ENCODE measurements at regions not wholly inside any gene's neighbourhood (a gene's known extent, or its start where the extent isn't known, plus 50 kb on each side); places are given as distances from the start of the nearest gene placed in this dataset.

DNA sequence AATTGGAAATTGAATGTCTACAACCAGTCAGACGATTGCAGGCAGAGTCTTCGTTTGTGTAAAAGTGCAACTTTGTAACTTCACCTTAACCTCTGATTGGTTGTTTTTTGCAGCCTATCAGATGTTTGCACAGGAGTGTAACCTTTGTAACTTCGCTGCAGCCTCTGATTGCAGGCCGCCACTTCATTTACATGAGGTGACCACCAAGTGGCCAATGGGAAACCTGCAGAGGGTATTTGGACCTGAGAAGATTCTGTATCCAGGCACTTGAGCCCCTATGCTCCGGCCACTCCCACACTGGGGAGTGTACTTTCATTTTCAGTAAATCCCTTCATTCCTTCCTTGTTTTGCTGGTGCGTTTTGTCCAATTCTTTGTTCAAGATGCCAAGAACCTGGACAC lies 68.1 kb upstream of the PFN2 start:
- Mint-ChIP-seq H3K9me3 (peaks cover 4% of the 10 kb centered on the region), H3K27me3 (ENCODE audit: insufficient read depth) (peaks cover 6% of the 10 kb centered on the region), H3K4me3 (no peak overlapping the region), H3K4me1 (ENCODE audit: low read depth) (no peaks in the 10 kb centered on the region), H3K36me3 (ENCODE audit: low read depth) (no peaks in the 10 kb centered on the region), H3K27ac (no peak overlapping the region)
- no peak for DNase-seq (ENCODE audit: low spot score)
- intact Hi-C loops (cut with micrococcal nuclease), result no loop called here

DNA sequence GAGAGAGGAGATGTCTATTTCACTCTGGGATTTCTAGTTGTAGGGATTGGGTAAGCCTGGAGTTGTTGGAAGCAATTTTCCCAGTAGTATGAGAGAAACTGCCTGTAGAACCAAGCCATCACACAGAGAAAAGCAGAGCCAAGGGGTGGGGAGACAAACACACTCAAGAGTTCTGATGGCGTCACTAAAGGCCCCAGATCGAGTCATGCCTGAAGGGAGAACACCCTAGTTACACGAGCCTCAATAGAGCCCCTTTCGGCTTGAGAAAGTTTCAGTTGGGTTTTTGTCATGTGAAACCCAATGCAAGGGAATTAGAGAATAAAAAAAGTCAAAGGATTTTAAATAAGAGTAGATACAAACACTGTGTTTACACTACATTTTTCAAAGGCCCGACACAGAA lies 66.1 kb upstream of the PFN2 start:
- no peak overlapping the region for H3K27ac Mint-ChIP-seq
- H3K4me3 Mint-ChIP-seq, result no peak overlapping the region
- no peaks in the 10 kb centered on the region for H3K9me3 Mint-ChIP-seq
- H3K4me1 Mint-ChIP-seq (ENCODE audit: low read depth), result no peaks in the 10 kb centered on the region
- no peak for DNase-seq (ENCODE audit: low spot score)
- peaks cover 6% of the 10 kb centered on the region for H3K27me3 Mint-ChIP-seq (ENCODE audit: insufficient read depth)
- H3K36me3 Mint-ChIP-seq (ENCODE audit: low read depth), result no peaks in the 10 kb centered on the region
- intact Hi-C loops (cut with micrococcal nuclease), result no loop called here

DNA sequence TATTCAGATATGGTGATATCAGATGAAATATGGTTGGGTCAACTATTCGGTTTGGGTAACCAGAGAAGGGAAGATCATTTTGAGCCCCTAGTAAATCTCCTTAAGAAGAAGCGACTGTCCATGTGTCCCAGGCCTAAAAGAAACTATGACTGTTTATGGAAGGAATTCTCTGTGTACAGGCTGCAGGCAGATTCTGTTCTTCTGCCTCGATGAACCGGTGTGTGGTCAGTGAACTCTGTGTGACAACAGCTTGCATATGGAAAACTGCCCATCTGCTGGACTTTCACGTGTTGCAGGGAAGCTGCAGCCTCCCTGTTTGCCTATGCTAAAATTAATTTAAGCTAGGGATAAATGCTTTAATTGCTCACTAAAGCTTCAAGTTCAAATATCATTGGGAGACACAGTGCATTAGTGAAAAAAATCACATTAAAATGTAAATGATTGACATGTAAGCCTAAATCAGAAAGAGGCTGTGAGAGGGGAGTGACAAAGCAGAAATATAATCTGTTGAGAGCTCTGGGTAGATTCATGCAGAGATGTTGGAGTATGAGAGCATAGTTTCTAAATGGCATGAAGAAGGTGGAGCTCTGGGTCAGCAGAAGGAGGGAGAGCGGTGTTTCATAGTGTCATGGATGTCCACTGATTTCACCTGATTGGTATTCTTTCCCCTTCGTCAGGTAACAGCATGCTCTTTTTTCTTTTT lies 65.4 kb upstream of the PFN2 start:
- H3K4me3 Mint-ChIP-seq, result no peak overlapping the region
- peaks cover 5% of the 10 kb centered on the region for H3K27me3 Mint-ChIP-seq (ENCODE audit: insufficient read depth)
- no peaks in the 10 kb centered on the region for H3K4me1 Mint-ChIP-seq (ENCODE audit: low read depth)
- H3K27ac Mint-ChIP-seq, result no peak overlapping the region
- intact Hi-C loops (cut with micrococcal nuclease), result no loop called here
- no peaks in the 10 kb centered on the region for H3K36me3 Mint-ChIP-seq (ENCODE audit: low read depth)
- no peaks in the 10 kb centered on the region for H3K9me3 Mint-ChIP-seq
- no peak for DNase-seq (ENCODE audit: low spot score)

DNA sequence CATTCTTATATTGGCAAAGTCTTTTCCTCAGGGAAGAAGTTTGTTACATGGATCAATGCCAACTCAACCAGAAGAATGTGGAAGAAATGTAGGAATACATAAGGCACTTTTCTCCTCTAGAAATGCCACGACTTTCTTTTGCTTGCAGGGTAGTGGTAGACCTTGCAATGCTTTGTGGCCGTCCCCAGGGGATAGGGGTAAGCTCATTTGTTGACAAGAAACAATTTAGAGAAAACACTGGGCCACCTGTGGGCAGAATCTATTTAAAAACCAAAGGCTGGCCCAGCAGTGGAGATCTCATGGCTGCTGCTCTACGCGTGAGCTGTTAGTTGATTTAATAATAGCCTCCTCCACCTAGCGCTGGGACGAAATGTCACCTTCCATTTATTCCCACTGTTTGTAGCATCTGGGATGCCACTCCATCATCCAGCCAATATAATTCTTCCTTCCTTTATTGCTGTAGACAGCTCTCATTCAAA lies 64.6 kb upstream of the PFN2 start:
- H3K4me3 Mint-ChIP-seq, result no peak overlapping the region
- DNase-seq (ENCODE audit: low spot score), result no peak
- no peaks in the 10 kb centered on the region for H3K4me1 Mint-ChIP-seq (ENCODE audit: low read depth)
- no peaks in the 10 kb centered on the region for H3K36me3 Mint-ChIP-seq (ENCODE audit: low read depth)
- H3K27ac Mint-ChIP-seq, result no peak overlapping the region
- intact Hi-C loops (cut with micrococcal nuclease), result no loop called here
- H3K9me3 Mint-ChIP-seq, result no peaks in the 10 kb centered on the region
- peaks cover 5% of the 10 kb centered on the region for H3K27me3 Mint-ChIP-seq (ENCODE audit: insufficient read depth)

DNA sequence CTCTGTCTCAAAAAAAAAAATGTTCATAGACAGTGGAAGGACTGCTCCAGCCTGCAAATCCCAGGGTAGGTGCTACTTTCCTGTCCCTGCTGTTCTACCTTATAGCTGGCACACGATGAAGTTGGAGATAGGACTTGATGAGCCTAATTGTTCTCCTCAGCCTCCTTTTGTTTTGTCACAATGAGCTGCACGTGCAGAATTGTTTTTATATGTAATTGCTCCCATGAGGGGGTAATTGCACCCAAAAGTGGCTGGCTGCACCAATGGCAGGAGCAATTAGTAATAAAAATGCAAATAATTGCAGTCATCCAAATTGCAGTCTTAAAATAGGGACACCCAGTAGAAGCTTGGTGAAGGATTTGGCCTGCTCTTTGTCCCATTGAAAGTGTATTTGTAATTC lies 63.0 kb upstream of the PFN2 start:
- intact Hi-C loops (cut with micrococcal nuclease), result no loop called here
- no peak for DNase-seq (ENCODE audit: low spot score)
- H3K27ac Mint-ChIP-seq, result no peak overlapping the region
- H3K27me3 Mint-ChIP-seq (ENCODE audit: insufficient read depth), result peaks cover 5% of the 10 kb centered on the region
- no peaks in the 10 kb centered on the region for H3K9me3 Mint-ChIP-seq
- H3K4me3 Mint-ChIP-seq, result no peak overlapping the region
- H3K4me1 Mint-ChIP-seq (ENCODE audit: low read depth), result no peaks in the 10 kb centered on the region
- no peaks in the 10 kb centered on the region for H3K36me3 Mint-ChIP-seq (ENCODE audit: low read depth)

DNA sequence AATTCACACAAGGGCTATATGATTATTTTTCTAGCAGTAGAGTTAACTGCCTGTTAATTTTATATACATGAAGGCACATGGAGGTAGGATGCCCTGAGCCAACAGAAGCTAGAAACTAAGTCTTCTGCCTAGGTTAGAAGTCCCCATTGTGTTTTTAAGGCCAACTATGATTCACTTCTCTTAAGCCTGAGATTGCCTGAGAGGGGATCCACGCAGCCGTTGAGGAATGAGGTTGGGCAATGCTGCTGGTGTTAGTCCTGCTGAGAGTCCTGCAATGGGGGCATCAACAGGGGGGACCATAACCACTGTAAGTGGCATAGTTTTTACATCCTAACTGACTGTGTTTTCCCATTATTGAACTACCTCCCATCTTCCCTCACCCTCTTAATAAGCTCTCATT lies 60.1 kb upstream of the PFN2 start:
- Mint-ChIP-seq H3K27ac (no peak overlapping the region), H3K4me1 (ENCODE audit: low read depth) (no peaks in the 10 kb centered on the region), H3K36me3 (ENCODE audit: low read depth) (no peaks in the 10 kb centered on the region), H3K4me3 (no peak overlapping the region), H3K27me3 (ENCODE audit: insufficient read depth) (peaks cover 7% of the 10 kb centered on the region), H3K9me3 (no peaks in the 10 kb centered on the region)
- intact Hi-C loops (cut with micrococcal nuclease), result no loop called here
- DNase-seq (ENCODE audit: low spot score), result no peak

DNA sequence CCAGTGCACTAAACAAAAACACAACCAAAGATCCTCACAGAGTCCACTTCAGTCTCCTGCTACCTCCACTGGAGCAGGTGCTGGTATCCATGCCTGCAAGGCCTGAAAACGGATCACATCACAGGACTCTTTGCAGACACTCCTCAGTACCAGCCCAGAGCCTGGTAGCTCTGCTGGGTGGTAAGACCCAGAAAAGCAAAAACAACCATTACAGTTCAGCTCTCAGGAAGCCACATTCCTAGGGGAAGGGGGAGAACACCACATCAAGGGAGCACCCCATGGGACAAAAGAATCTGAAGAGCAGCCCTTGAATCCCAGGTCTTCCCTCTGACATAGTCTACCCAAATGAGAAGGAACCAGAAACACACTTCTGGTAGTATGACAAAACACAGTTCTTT lies 52.5 kb upstream of the PFN2 start:
- H3K27ac Mint-ChIP-seq, result no peak overlapping the region
- H3K27me3 Mint-ChIP-seq (ENCODE audit: insufficient read depth), result peaks cover 10% of the 10 kb centered on the region
- DNase-seq (ENCODE audit: low spot score), result no peak
- intact Hi-C loops (cut with micrococcal nuclease), result no loop called here
- no peaks in the 10 kb centered on the region for H3K9me3 Mint-ChIP-seq
- H3K36me3 Mint-ChIP-seq (ENCODE audit: low read depth), result no peaks in the 10 kb centered on the region
- H3K4me1 Mint-ChIP-seq (ENCODE audit: low read depth), result no peaks in the 10 kb centered on the region
- H3K4me3 Mint-ChIP-seq, result no peak overlapping the region

DNA sequence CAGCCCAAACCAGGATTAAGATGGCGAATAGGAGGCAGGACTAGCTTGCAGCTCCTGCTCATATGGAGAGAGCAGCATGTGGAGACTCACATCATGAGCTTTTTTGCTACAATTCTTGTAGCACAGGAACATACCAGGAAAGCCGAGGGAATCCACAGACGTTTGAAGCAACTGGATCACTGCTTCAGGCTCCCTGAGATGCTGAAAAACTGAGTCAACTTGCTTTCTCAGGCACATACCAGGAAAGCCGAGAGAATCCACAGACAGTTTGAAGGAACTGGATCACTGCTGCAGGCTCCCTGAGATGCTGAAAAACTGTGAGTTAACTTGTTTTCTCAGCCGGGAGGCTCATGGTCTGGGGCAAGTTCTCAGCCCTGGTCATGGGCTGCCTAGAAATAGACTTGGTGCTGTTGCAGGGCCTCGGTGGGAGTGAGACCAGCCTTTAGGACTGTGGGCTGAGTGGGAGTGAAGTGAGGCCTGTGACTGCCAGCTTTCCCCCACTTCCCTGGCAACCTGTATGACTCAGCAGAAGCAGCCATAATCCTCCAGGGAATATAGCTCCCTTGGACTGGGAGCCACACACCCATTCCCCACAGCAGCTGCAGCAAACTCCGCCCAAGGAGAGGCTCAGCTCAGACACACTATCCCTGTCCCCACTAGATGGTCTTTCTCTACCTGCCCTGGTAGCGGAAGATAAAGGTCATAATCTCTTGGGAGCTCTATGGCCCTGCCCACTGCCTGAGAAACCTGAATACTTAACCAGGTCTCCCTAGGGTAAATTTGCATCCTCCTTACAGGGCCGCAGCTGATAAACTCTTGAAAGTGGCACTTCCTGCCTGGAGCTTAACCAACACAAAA lies 51.9 kb upstream of the PFN2 start:
- Mint-ChIP-seq H3K4me3 (no peak overlapping the region), H3K9me3 (no peaks in the 10 kb centered on the region), H3K36me3 (ENCODE audit: low read depth) (no peaks in the 10 kb centered on the region), H3K27me3 (ENCODE audit: insufficient read depth) (peaks cover 7% of the 10 kb centered on the region), H3K4me1 (ENCODE audit: low read depth) (no peaks in the 10 kb centered on the region), H3K27ac (no peak overlapping the region)
- DNase-seq (ENCODE audit: low spot score), result no peak
- intact Hi-C loops (cut with micrococcal nuclease), result no loop called here

DNA sequence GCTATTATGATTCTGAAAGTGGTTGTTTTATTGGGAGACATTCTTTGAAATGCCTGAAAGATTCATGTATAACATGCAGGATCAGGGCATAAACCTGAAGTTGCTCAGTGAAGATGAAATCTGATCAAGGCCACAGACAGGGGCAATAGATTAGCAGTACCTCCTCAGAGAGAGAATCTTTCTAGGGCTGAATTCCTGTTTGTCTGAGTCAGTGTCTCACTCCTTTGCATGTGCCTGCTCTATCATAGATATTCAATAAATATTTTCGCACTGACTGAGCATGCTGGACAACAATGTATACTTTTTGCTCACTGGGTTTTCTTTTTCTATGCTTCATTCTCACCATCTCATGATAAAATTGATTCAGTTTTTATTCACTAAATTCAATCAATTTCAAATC lies 49.8 kb upstream of the PFN2 start:
- intact Hi-C loops (cut with micrococcal nuclease), result no loop called here
- Mint-ChIP-seq H3K27ac (no peak overlapping the region), H3K9me3 (no peaks in the 10 kb centered on the region), H3K36me3 (ENCODE audit: low read depth) (no peaks in the 10 kb centered on the region), H3K27me3 (ENCODE audit: insufficient read depth) (peaks cover 5% of the 10 kb centered on the region), H3K4me3 (no peak overlapping the region), H3K4me1 (ENCODE audit: low read depth) (no peaks in the 10 kb centered on the region)
- no peak for DNase-seq (ENCODE audit: low spot score)
